NCI-H2196 treated with DMSO at 0.1 percent for 48 hours (cell line): ENCODE measurements at regions not wholly inside any gene's neighbourhood (a gene's known extent, or its start where the extent isn't known, plus 50 kb on each side); places are given as distances from the start of the nearest gene placed in this dataset.

Experiments used
- DNase-seq: peaks from one replicate; lab custom pipeline; 2025; ENCODE audit not compliant: unreplicated experiment; lab: John Stamatoyannopoulos, UW

DNA sequence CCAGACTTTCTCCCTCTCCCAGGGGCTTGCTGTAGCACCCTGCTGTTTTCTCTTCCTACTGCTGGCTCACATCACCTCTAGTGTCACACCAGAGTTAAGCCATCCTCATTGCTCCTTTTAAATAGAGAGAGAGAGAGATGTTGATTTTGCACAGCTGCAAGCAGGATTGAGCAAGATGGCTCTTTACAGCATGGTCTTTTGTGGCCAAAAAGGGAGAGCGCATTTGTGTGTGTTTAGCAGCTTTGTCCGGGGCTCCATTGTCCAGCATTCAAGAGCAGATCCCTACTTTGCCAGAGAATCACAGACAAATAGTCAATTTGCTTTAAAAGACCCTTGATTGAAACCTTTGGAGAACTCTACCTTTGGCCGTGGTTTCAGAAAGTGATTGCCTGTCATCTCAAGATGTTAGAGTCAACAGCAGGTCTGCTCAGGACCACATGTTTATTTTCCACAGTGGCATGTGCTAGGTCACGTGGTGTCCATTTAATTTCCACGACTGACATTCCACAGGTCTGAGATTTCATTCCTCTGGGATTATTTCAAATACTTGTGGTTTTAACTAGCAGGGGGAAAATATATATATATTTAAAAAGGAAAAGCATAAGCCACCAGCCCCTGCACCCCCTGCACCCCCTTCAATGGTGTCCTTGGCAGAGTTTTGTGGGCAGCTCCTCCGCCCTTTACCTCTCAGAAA is 359.9 kb upstream of the SLC14A2 start:
- DNase-seq, result no peak

DNA sequence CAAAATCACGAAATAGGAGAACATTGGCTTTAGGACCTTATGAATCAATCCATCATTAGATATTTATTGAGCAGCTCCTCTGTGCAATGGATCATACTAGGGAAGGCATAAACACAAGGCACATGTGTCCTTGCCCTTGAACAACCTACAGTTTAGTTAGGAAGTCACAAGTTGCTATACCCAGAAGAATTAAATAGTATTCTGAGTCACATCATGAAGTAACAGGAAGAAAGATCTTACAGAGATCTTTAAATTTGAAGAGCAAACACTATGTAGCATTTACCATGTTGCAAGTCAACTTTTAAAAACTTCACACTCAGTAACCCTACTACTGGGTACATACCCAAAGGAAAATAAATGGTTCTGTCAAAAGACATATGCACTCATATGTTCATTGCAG is 355.2 kb upstream of the SLC14A2 start:
- no peak for DNase-seq

DNA sequence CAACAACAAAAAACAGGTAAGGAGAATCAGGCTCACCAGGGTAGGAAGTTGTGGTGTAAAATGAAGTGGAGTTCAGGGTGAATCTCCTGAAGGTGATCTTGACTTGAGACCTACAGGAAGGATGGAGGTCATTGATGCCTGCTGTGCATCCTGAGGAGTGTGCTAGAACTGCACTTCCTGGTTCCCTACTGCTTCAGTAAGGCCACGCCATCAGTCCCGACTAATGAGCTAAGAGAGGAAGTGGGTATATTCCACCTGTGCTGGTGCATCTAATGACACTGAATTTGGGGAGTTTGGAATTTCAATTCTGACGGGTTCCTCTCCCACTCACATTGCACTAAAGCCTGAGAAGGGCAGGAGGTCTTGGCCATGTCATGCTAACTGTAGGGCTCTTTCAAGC is 349.3 kb upstream of the SLC14A2 start:
- no peak for DNase-seq

DNA sequence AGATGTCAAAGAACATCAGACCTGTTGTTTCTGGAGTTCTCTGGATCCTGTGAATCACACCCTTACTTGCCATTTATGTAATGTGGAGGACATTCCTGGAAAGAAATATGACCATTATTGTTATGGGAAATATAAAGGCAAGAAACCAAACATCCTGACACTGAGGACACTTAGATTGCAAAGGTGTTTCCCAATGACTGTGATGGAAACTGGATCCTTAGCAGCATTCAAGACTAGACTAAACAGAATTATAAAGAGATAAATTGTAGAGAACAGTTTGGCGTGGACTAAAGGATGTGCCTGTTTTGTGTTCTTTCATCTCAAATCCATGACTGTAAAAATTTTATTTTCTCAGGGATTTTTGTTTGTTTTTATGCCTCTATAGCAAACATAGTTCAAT is 347.7 kb upstream of the SLC14A2 start:
- no peak for DNase-seq

DNA sequence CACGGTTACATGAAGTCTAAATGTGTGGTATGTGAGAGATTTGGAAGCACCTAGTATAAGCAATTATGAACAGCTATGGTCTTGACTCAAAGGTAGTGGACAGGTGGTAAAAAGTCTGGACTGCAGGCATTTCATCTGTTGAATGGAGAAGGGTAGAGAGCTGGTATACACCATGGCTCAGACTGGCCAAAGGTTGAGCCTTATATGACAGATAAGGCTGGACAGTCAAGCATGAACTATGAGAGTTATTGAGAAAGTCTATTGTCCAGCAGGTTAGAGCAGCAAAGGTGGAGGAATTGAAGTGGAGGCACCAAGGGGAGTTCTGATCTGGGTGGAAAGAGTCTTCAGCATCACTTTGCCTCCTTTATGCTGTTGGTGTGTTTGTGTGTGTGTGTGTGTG is 346.7 kb upstream of the SLC14A2 start:
- no peak for DNase-seq

DNA sequence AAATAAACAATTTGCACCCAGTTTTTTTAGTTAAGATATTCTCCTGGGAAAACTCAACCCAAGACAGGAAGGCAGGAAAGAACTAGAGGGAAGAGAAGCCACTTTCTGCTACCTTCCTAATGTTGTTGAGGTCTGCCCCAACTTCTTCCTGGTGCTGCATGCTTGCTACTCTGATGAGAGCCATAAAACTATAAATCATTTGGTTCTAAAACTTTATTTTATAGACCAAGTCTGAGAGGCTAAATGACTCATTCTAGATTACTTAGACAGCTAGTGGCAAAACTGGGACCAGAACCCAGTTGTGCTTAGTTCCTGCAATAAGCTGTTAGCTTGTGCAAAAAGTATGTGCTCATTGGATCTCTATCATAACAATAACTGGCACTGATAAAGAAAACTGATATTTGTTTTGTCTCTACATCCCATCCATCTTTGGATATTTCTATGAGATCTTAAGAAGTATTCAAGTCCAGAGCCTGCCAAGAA is 344.9 kb upstream of the SLC14A2 start:
- DNase-seq, result no peak

GRCh38 chr18:45274026-45274425 is 341.2 kb upstream of the SLC14A2 start:
- DNase-seq, result no peak

DNA sequence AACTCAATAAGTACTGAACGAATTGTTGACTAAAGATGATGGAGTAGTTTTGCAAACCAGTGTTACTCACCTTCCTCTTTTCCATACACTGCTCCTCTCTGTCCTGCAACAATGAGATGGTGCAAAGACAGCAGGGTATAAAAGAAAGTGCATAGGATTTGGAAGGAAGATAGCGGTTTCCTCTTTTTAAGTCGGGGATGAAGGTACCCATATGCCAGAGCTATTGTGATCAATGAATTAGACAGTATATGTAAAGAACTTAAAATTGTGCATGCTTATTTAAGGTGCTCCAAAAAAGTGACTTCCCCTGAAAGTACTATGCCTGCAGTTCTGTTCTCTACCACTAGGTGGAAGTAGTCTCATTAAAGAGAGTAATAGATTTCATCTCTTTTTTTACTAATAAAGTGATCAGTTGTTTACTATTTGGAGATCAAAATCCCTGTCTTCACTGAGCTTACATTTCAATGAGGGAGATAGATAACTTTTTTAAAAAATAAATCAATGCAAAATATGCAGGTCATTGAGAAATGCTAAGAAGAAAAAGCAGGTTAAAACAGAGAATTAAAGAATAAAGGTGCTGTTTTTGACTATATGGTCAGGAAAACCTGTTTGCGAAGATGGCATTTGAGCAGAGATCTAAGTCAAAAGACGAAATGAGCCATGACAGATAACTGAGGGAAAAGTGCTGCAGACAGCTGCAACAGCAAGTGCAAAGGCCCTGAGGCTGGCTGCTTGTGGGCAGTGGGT is 339.7 kb upstream of the SLC14A2 start:
- no peak for DNase-seq

- no peak for DNase-seq
Observed at GRCh38 chr18:45276878-45277277, 338.4 kb upstream of the SLC14A2 start.

DNA sequence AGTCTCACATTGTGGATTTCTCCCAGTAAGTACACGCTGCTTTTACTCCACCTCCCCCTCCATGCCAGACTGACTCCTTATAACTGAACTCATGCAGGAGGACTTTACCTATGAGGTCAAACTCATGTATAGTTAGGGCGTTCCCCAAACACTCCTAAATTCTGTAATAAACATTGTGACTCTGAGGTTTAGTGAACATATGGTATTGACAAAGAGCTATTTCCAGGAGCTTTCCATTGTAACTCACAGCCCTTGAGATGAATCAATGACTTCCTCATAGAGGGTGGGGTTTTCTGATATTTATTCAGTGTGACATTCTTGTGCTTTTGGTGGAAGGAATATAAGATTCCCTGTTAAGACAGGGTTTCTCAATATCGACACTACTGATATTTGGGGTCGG is 337.4 kb upstream of the SLC14A2 start:
- no peak for DNase-seq

- DNase-seq, result no peak
Observed at GRCh38 chr18:45280481-45281276, 334.6 kb upstream of the SLC14A2 start.

DNA sequence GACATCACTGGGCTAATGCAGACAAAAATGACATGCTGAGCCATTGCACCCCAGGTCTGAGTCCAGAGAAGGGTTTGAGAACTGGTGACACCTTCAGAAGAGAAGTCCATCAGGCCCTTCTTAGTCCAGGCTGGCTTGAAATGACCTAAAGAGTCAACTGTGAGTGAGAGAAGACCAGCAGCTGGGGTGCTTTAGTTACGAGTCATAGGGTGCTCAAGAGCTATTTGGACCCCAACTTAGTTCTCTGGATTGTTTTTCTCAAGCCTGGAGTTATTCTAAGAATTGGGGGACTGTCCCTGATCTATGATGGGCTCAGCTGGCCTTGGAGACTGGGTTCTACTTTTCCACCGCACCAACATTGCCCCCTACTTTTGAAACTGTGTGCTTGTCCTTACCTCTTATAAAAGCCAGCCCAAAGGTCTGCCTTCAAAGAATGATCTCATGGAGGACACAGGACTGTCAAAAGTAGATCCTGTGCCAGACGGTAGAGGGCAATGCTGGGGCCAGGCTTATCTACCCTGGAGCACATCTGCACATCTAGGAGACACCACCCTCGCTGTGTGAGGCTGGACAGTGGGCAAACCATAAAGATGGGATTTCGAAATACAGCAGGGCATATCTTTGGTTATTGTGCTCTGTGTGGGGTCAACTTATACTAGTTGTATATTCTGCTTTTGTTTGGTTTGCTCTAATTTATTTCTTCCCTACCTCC is 333.0 kb upstream of the SLC14A2 start:
- DNase-seq, result no peak

GRCh38 chr18:45284174-45284573 is 331.1 kb upstream of the SLC14A2 start:
- no peak for DNase-seq

DNA sequence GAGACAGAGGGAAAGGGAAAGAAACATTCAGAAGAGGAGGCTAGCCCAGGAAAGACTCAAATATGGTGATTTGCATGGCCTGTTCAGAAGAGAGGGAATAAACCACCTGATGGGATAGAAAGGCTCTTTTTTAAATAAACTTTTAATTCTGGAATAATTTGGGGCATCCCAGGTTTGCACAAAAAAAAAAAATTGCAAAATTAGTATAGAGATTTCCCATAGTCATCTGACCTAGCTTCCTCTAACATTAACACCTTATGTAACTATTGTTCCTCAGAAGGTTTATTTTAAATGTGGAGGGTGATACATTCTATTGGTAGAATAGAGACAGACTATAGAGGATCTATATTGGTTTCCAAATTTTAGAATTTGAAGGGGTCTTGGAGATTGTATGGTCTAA is 330.4 kb upstream of the SLC14A2 start:
- no peak for DNase-seq

DNA sequence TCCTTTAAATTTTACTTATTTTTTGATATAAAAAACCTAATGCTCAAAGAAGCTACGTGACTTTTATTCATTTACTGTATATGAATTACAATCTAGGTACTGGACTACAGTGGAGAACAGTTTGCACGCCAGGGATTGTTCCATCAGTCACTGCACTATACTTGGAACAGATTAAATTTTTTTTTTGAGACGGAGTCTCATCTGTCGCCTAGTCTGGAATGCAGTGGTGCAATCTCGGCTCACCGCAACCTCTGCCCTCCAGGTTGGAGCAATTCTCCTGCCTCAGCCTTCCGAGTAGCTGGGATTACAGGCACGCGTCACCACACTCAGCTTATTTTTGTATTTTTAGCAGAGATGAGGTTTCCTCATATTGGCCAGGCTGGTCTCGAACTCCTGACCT is 330.0 kb upstream of the SLC14A2 start:
- no peak for DNase-seq

GRCh38 chr18:45286431-45286830 is 328.8 kb upstream of the SLC14A2 start:
- no peak for DNase-seq

DNA sequence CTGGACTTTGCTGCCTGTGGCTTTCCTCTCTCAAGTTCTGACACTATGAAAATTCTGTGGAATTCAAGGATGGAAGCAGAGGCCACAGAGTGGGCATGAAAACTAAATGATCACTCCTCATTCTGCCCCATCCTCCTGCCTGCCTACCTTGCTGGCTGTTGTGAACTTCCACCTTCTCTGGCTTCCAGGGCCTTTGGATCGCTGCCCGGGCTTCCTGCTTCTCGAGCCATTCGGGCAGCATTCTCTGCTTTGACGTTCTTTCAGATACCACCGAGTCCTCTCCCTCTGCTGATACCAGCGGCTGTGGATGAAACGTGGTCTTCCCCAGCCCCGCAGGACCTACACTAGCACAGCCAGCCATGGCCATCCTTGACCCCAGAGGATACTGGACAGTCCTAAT is 327.7 kb upstream of the SLC14A2 start:
- no peak for DNase-seq

- no peak for DNase-seq
Observed at GRCh38 chr18:45290364-45290763, 324.9 kb upstream of the SLC14A2 start.

DNA sequence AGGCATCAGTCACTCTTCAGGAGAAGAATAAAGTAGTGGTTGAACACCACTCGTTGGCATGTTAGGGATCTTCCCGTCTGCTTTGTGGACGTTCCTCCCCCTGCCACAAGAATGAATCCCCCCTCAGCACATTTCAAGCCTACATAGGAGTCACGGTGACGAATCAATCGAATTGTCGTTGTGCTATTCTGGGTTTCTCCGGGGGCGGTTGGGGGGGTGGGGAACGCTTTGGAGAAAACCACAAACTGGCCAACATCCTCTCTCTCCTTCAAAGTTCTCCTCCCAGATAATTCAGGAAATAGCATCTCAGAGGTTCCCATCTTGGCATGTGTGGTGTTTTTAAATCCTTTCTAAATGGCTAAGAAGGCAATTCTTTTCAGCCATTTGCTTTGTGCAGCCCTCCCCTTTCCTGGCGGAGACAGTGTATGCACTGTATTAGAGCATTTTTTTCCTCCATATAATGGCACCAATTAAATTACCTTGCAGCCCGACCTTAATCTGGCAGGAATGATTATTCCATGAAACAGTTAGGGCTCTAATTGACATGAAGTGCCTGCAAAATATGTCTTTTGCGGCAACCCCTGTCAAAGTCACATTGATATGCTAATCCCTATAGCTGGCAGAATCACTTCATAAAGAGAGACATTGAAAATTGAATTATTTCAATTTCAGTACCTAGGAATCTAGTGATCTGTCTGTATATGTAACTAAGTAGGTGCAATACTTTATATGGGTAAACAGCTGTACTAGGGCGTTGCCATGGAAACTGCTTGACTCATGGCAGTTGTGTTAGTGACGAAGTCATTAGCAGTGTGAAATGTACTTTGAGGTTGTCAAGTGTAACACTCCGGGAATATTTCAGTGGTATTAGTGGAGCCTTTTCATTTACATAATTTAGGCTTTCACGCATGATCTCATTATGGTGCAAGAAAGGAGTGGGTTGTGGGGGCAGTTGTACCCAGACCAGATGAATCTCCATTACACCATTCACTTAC is 323.4 kb upstream of the SLC14A2 start:
- DNase-seq, result no peak

DNA sequence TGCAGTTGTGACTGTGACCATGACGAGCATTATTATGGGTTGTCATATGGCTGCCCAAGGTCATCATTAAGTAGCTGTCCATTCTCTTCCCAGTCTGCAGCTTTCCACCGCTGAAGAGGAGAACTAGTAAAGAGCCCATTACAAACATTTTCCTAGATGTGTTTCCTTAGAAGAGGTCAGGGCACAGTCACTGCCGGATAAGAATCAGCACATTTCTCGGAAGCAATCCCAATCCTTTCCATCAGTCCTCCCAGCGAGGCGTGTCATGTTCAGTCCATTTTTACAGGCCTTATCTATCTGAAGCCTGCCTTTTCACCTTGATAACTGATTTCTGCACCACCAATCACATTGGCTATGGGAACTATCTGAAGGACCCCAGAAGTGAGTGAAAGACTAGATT is 319.9 kb upstream of the SLC14A2 start:
- no peak for DNase-seq
